ENCODE measurements at regions not wholly inside any gene's neighbourhood (a gene's known extent, or its start where the extent isn't known, plus 50 kb on each side); places are given as distances from the start of the nearest gene placed in this dataset.

- Histone ChIP-seq H3K4me1 (ENCODE audit: control insufficient read depth, extremely low read depth, insufficient read depth, low read length) (no peaks in the 10 kb centered on the region), H3K27me3 (ENCODE audit: control insufficient read depth, extremely low read depth, insufficient read depth, low read length) (no peaks in the 10 kb centered on the region), H3K36me3 (ENCODE audit: control insufficient read depth in 2 of 2, extremely low read depth in 1 of 2, insufficient read depth in 2 of 2, low read length in 2 of 2) (no peaks in the 10 kb centered on the region), H3K4me3 (ENCODE audit: control insufficient read depth in 2 of 3, extremely low read depth in 1 of 3, insufficient read depth in 2 of 3, low read depth in 1 of 3, low read length in 3 of 3) (no peak overlapping the region), H3K9me3 (ENCODE audit: control insufficient read depth, low read depth, low read length) (no peaks in the 10 kb centered on the region), H3K79me2 (ENCODE audit: control insufficient read depth, insufficient read depth, low read length) (no peaks in the 10 kb centered on the region), H3K9ac (ENCODE audit: control insufficient read depth, extremely low read depth, insufficient read depth, low read length) (no peak overlapping the region), H4K20me1 (ENCODE audit: control insufficient read depth, extremely low read depth, insufficient read depth, low read length) (no peaks in the 10 kb centered on the region), H3K9me1 (ENCODE audit: control insufficient read depth, extremely low read depth, insufficient read depth, low read length) (no peaks in the 10 kb centered on the region), H3K4me2 (ENCODE audit: control insufficient read depth, extremely low read depth, insufficient read depth, low read depth, low read length) (no peak overlapping the region), H3K27ac (ENCODE audit: control insufficient read depth, insufficient read depth, low read length) (no peak overlapping the region), H2AFZ (ENCODE audit: control insufficient read depth, low read length) (no peak overlapping the region)
- no peak for DNase-seq (ENCODE audit: low read depth, low spot score)
- dilution Hi-C loops (cut with MboI; ENCODE audit: extremely low pct_ligation_motif_present, low sequenced_read_pairs): no loop called here
- no peak for TF ChIP-seq EZH2 (IDR thresholded peaks at IDR 0.05; ENCODE audit: low read length)
- TF ChIP-seq, protein P1, sequence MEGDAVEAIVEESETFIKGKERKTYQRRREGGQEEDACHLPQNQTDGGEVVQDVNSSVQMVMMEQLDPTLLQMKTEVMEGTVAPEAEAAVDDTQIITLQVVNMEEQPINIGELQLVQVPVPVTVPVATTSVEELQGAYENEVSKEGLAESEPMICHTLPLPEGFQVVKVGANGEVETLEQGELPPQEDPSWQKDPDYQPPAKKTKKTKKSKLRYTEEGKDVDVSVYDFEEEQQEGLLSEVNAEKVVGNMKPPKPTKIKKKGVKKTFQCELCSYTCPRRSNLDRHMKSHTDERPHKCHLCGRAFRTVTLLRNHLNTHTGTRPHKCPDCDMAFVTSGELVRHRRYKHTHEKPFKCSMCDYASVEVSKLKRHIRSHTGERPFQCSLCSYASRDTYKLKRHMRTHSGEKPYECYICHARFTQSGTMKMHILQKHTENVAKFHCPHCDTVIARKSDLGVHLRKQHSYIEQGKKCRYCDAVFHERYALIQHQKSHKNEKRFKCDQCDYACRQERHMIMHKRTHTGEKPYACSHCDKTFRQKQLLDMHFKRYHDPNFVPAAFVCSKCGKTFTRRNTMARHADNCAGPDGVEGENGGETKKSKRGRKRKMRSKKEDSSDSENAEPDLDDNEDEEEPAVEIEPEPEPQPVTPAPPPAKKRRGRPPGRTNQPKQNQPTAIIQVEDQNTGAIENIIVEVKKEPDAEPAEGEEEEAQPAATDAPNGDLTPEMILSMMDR (optimal IDR thresholded peaks at IDR 0.05 in 1 of 3, IDR thresholded peaks at IDR 0.05 in 1 of 3, conservative IDR thresholded peaks at IDR 0.05 in 1 of 3; ENCODE audit: extremely low read depth in 1 of 3, insufficient read depth in 2 of 3, low read length in 3 of 3): no peak
- FAIRE-seq: no peak
Observed at GRCh38 chr5:116896001-116896400, 321.4 kb upstream of the SEMA6A start.

GRCh38 chr5:116892993-116893392 lies 318.4 kb upstream of the SEMA6A start:
- H2AFZ ChIP-seq (ENCODE audit: control insufficient read depth, low read length): no peak overlapping the region
- H3K79me2 ChIP-seq (ENCODE audit: control insufficient read depth, insufficient read depth, low read length): no peaks in the 10 kb centered on the region
- H3K4me3 ChIP-seq (ENCODE audit: control insufficient read depth in 2 of 3, extremely low read depth in 1 of 3, insufficient read depth in 2 of 3, low read depth in 1 of 3, low read length in 3 of 3): no peak overlapping the region
- dilution Hi-C loops (cut with MboI; ENCODE audit: extremely low pct_ligation_motif_present, low sequenced_read_pairs): no loop called here
- H3K27me3 ChIP-seq (ENCODE audit: control insufficient read depth, extremely low read depth, insufficient read depth, low read length): no peaks in the 10 kb centered on the region
- no peak for DNase-seq (ENCODE audit: low read depth, low spot score)
- no peak for FAIRE-seq
- TF ChIP-seq, protein P1 (optimal IDR thresholded peaks at IDR 0.05 in 1 of 3, IDR thresholded peaks at IDR 0.05 in 1 of 3, conservative IDR thresholded peaks at IDR 0.05 in 1 of 3; ENCODE audit: extremely low read depth in 1 of 3, insufficient read depth in 2 of 3, low read length in 3 of 3): no peak
- no peak for TF ChIP-seq EZH2 (IDR thresholded peaks at IDR 0.05; ENCODE audit: low read length)
- H3K9me1 ChIP-seq (ENCODE audit: control insufficient read depth, extremely low read depth, insufficient read depth, low read length): no peaks in the 10 kb centered on the region
- H3K9ac ChIP-seq (ENCODE audit: control insufficient read depth, extremely low read depth, insufficient read depth, low read length): no peak overlapping the region
- H3K9me3 ChIP-seq (ENCODE audit: control insufficient read depth, low read depth, low read length): no peaks in the 10 kb centered on the region
- no peak overlapping the region for H3K27ac ChIP-seq (ENCODE audit: control insufficient read depth, insufficient read depth, low read length)
- H3K4me1 ChIP-seq (ENCODE audit: control insufficient read depth, extremely low read depth, insufficient read depth, low read length): no peaks in the 10 kb centered on the region
- no peaks in the 10 kb centered on the region for H4K20me1 ChIP-seq (ENCODE audit: control insufficient read depth, extremely low read depth, insufficient read depth, low read length)
- H3K4me2 ChIP-seq (ENCODE audit: control insufficient read depth, extremely low read depth, insufficient read depth, low read depth, low read length): no peak overlapping the region
- H3K36me3 ChIP-seq (ENCODE audit: control insufficient read depth in 2 of 2, extremely low read depth in 1 of 2, insufficient read depth in 2 of 2, low read length in 2 of 2): no peaks in the 10 kb centered on the region

Measured in keratinocyte (primary cell).